MV-4-11 (cell line): ENCODE measurements at regions not wholly inside any gene's neighbourhood (a gene's known extent, or its start where the extent isn't known, plus 50 kb on each side); places are given as distances from the start of the nearest gene placed in this dataset.
"Not testable (repeated sequence)": the region's sequence is repeated elsewhere in the genome, so short reads cannot be mapped to it uniquely, and the experiment has no call there.

Source experiments
- DNase-seq: peaks from one replicate; lab custom pipeline; 2025; lab: John Stamatoyannopoulos, UW

GRCh38 chr4:26208237-26208994 lies 112.4 kb upstream of the RBPJ start:
- no peak for DNase-seq

DNA sequence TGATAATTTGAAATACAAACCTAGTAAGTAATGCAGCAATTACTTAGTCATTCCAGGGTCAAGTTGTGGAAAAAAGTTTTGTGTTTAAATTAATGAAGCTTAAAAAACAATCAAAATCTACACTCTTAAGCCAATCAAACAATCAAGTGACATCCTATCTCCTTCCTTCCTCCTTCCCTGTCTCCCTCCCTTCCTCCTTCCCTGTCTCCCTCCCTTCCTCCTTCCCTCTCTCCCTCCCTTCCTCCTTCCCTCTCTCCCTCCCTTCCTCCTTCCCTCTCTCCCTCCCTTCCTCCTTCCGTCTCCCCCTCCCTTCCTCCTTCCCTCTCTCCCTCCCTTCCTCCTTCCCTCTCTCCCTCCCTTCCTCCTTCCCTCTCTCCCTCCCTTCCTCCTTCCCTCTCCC lies 111.4 kb upstream of the RBPJ start:
- DNase-seq: not testable (repeated sequence)

- DNase-seq: no peak
Observed at GRCh38 chr4:26212528-26212927, 108.3 kb upstream of the RBPJ start.

DNA sequence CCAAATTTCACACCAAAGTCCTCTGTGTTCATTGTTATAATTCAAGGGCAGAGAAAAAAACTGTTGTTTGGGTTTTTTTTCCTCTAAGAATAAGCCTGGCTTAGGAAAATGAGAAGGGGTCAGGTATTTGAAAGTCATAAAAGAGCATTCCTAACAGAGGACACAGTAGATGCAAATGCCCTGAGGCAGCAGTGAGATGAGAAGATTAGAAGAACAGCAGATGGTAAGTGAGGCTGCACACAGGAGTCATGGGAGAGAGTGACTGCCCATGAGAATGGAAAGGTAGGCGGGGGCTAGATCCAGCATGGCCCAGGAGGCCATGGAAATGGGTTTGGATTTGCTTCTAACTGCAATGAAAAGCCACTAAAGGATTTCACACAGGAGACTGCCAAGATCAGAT lies 107.5 kb upstream of the RBPJ start:
- DNase-seq: no peak

GRCh38 chr4:26214994-26215393 lies 105.8 kb upstream of the RBPJ start:
- no peak for DNase-seq

GRCh38 chr4:26215725-26216124 lies 105.1 kb upstream of the RBPJ start:
- no peak for DNase-seq

- DNase-seq: no peak
Observed at GRCh38 chr4:26217481-26217880, 103.3 kb upstream of the RBPJ start.

DNA sequence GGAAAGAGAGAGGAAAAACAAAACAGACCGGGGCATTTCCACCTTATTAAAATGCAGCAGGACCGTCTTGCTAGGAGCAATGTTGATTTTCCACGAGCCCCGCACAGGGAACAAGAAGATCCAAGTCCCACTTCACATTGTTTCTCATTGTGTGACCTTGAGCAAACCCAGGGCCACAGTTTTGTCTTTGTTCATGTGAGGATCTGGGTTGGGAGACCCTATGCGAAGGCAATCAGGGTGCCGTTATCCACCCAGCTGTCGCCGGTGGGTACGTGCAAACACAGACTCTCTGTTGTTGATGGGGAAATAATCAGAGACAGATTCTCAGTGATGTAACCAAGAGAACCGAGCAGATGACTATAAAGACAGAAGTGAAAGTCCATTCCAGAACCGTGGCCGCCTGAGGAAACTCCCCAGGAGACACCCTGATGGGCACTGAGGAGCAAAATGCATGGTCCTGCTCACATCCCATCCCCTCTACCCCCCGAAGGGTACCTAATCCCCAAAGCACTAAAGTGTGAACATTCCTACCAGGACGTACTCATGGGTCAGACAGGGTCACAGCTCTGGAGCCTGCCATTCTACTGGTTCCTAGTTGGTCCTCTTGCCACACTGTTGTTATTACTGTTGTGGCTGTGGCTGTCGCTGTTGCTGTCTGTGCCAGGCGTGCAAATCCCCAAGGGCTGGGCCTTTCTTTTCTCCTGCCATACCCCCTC lies 102.7 kb upstream of the RBPJ start:
- DNase-seq: peak; percentile 93

- peak; percentile 89 for DNase-seq
Observed at GRCh38 chr4:26218677-26219605, 101.9 kb upstream of the RBPJ start.

GRCh38 chr4:26220696-26221095 lies 100.1 kb upstream of the RBPJ start:
- peak; percentile 52 for DNase-seq

- no peak for DNase-seq
Observed at GRCh38 chr4:26223155-26223554, 97.7 kb upstream of the RBPJ start.

- DNase-seq: no peak
Observed at GRCh38 chr4:26226629-26227376, 94.0 kb upstream of the RBPJ start.

DNA sequence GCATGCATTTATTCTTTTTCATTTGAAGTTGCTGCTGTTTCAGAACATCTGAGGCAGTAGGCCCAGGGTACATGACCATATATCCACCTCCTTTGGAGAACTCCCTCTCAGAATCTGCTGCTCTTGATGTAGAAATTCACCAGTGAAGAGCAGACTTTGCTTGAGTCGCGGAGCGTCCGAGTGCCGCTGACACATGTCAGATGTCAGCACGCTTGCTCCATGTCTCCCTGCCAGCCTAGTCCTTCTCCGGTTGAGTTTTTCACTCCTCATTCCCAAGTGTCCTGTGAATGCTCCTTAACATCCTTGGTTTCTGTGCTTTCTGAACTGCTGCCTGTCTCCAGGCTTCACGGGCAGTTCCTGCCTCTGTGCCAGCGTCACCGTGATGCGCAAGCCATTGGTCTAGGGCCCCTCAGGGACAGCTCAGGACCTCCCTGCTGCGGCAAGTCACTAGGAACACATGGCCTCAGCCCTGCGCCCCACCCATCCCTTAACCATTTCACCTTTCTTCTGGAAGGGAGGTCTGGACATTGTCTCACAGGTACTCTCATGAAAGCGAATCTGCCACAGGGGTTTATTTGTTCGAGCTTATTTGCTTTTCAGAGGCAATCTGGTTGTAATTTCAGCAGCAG lies 93.1 kb upstream of the RBPJ start:
- DNase-seq: no peak

DNA sequence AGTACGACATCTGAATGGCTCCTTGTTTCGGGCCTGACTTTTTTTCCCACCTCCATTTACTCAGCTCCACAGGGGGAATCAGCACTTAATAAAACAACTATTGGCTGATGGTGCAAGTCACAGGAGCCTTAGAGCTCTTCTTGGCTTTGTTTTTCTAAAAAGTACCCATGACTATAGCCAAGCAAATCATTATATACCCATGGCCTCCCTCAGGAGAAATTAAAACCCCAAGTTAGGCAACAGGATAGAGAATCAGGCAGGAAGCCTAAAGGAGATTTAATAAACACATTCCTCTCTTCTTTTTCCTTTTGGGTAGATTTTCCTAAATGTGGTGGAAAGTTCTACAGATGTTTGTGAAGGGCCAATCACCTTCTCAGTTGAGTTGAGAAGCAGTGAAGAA lies 91.9 kb upstream of the RBPJ start:
- DNase-seq: no peak

- DNase-seq: no peak
Observed at GRCh38 chr4:26229974-26230373, 90.8 kb upstream of the RBPJ start.

GRCh38 chr4:26233350-26233749 lies 87.5 kb upstream of the RBPJ start:
- DNase-seq: no peak

DNA sequence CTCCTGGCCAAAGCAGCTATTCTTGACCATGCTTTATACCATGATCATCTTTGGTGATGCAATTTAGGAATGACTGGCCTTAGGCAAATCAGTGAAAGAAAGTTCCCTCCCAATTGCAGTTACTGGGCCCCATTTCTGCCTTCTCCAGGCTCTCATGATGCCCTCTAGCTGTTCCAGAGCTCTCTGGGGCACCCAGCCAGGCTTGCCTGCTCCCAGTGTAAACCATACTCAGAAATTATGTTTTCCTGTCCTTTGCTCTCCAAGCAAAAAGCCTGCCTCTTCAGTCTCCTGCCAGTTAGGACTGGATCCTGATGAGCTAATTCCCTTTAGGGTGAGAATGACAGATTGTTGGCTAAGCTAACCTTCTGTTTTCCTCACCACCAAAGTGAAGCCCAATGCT lies 85.3 kb upstream of the RBPJ start:
- no peak for DNase-seq

DNA sequence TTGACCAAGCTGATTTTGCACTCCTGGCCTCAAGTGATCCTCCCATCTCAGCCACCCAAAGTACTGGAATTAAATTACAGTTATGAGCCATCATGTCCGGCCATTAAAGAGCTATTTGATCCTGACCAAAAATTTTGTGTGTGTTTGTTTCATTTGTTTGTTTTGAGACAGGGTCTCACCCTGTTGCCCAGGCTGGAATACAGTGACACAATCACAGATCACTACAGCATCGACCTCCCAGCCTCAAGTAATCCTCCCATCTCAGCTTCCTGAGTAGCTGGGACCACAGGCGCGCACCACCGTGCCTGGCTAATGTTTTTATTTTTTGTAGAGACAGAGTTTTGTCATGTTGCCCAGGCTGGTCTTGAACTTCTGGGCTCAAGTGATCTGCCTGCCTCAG lies 82.9 kb upstream of the RBPJ start:
- no peak for DNase-seq

- DNase-seq: no peak
Observed at GRCh38 chr4:26238426-26238777, 82.4 kb upstream of the RBPJ start.

DNA sequence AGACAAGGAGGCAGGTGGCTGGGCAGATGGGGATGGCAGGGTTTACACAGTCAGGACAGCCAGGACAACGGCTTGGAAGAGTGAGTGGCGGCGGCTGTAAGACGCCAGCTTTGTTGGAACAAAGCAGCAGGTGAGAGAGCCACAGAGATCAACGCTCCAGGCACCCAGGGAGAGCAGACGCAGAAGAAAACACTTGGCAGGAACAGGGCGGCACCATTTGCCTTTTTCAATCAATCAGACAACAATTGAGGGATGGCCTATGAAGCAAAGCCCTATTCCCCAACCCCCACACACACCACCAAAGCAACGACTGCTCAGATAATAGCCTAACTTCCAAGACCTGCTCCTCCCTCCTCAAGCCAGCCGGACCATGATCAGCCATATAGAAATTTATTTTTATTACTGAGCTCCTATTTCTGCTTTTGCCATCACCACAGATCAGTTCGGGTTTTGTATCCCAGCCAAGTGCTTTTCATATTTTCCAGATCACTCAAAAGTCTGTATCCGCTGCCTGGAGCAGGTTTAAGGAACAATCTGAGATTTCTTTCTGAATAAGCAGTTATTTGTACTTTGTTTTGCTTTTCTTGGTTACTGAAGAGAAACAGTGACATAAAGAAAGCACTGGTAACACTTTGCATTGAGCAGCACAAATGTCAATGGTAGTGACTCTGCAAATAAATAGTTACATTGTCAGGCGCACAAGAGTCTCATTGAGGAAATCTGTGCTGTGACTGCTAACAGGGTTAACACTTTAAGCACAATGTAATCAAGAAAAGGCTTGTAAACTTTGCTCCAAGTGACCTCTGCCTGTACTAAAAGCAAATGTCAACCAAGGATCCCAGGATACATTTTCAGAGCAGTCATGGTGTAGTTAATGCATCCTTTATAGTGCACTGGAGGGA lies 81.8 kb upstream of the RBPJ start:
- no peak for DNase-seq
